ENCODE measurements at regions not wholly inside any gene's neighbourhood (a gene's known extent, or its start where the extent isn't known, plus 50 kb on each side); places are given as distances from the start of the nearest gene placed in this dataset.

DNA sequence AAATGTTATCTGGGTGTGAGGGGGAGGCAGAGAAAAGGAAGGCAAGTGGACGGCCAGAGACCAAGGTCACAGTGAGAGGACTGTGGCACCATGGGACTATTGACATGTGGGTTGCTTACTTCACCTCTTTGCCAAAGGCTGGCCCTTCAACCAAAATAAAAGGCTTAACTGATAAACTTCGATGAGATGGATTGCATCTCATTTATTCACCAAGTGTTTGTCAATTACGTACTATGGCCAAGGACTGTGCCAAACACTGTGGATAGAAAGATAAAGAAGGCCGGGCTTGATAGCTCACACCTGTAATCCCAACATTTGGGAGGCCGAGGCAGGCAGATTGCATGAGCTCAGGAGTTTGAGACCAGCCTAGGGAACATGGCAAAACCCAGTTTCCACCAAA is 98.7 kb upstream of the CCBE1 start:
- TF ChIP-seq POLR2AphosphoS5 (IDR thresholded peaks at IDR 0.05; ENCODE audit: borderline replicate concordance, low read depth, low read length) = no peak
- no peak for TF ChIP-seq EZH2 (IDR thresholded peaks at IDR 0.05)
- TF ChIP-seq FOXP2 (optimal IDR thresholded peaks at IDR 0.05; ENCODE audit: control extremely low read depth, extremely low read length, insufficient read depth) = no peak

All from SK-N-MC (cell line).